ENCODE measurements at regions not wholly inside any gene's neighbourhood (a gene's known extent, or its start where the extent isn't known, plus 50 kb on each side); places are given as distances from the start of the nearest gene placed in this dataset.

DNA sequence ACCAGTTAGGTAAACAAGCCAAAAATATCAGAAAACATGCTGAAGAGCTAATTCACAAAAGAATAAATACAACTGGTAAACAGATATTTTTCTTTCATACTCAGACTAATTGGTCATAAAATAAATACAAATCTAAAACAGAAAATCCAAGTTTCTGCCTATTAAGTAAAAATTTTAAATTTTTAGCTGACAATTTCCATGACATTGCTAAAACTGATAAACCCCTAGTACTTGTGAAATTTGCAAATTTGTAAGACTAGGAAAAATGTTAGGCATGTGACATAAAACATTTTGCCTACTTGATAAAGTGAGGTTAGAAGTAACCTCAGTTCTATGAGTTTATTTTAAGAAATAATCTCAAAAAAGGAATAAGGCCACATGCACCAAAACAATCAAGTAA, 356.1 kb downstream of the LRATD1 start:
- ChIA-PET CTCF (interaction anchor here (1.4 kb wide), 1 partner anchor 589 kb away, joined by 3 read pairs; no protein-coding TSS in a partner anchor), POLR2A (no interaction called here)
- TF ChIP-seq, protein P1, sequence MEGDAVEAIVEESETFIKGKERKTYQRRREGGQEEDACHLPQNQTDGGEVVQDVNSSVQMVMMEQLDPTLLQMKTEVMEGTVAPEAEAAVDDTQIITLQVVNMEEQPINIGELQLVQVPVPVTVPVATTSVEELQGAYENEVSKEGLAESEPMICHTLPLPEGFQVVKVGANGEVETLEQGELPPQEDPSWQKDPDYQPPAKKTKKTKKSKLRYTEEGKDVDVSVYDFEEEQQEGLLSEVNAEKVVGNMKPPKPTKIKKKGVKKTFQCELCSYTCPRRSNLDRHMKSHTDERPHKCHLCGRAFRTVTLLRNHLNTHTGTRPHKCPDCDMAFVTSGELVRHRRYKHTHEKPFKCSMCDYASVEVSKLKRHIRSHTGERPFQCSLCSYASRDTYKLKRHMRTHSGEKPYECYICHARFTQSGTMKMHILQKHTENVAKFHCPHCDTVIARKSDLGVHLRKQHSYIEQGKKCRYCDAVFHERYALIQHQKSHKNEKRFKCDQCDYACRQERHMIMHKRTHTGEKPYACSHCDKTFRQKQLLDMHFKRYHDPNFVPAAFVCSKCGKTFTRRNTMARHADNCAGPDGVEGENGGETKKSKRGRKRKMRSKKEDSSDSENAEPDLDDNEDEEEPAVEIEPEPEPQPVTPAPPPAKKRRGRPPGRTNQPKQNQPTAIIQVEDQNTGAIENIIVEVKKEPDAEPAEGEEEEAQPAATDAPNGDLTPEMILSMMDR (IDR thresholded peaks at IDR 0.05), result no peak
- no peaks in the 10 kb centered on the region for H3K4me1 Mint-ChIP-seq (ENCODE audit: low read depth)
- no peaks in the 10 kb centered on the region for H3K36me3 Mint-ChIP-seq (ENCODE audit: low read depth)
- intact Hi-C loops (cut with micrococcal nuclease), result no loop called here
- ATAC-seq (no peak), DNase-seq (no peak)
- H3K4me3 Mint-ChIP-seq, result no peak overlapping the region
- H3K27ac Mint-ChIP-seq, result no peak overlapping the region
- H3K27me3 Mint-ChIP-seq, result peaks cover 13% of the 10 kb centered on the region
- no peaks in the 10 kb centered on the region for H3K9me3 Mint-ChIP-seq

- H3K27me3 Mint-ChIP-seq, result peaks cover 4% of the 10 kb centered on the region
- no peaks in the 10 kb centered on the region for H3K4me1 Mint-ChIP-seq (ENCODE audit: low read depth)
- intact Hi-C loops (cut with micrococcal nuclease), result no loop called here
- no peak overlapping the region for H3K27ac Mint-ChIP-seq
- CTCF ChIA-PET, result no interaction called here
- no peaks in the 10 kb centered on the region for H3K36me3 Mint-ChIP-seq (ENCODE audit: low read depth)
- POLR2A ChIA-PET, result no interaction called here
- H3K9me3 Mint-ChIP-seq, result no peaks in the 10 kb centered on the region
- TF ChIP-seq, protein P1 (IDR thresholded peaks at IDR 0.05), result no peak
- ATAC-seq (no peak), DNase-seq (no peak)
- no peak overlapping the region for H3K4me3 Mint-ChIP-seq
These were observed 359.2 kb downstream of the LRATD1 start for GRCh38 chr2:14991723-14992122.

DNA sequence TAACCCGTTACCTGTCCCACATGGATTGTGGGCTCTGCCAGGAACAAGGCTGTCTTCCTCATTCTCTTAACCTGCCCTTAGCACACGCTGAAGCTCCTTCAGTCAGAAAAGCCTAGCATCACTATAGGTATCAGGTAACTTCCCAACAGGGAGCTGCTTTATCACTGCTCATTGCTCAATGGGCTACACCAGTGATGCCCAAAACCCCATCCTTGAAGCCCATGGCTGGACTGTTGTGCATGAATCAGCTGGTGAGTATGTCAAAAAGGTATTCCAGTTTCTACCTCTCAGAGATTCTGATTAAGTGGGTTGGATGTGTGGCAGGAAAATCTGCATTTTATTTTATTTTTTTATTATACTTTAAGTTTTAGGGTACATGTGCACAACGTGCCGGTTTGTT, 362.2 kb downstream of the LRATD1 start:
- intact Hi-C loops (cut with micrococcal nuclease), result no loop called here
- no peak for ATAC-seq
- H3K27ac Mint-ChIP-seq, result no peak overlapping the region
- H3K36me3 Mint-ChIP-seq (ENCODE audit: low read depth), result no peaks in the 10 kb centered on the region
- H3K4me3 Mint-ChIP-seq, result no peak overlapping the region
- POLR2A ChIA-PET, result no interaction called here
- no peak for DNase-seq
- peaks cover 7% of the 10 kb centered on the region for H3K27me3 Mint-ChIP-seq
- CTCF ChIA-PET, result no interaction called here
- no peaks in the 10 kb centered on the region for H3K4me1 Mint-ChIP-seq (ENCODE audit: low read depth)
- H3K9me3 Mint-ChIP-seq, result no peaks in the 10 kb centered on the region
- TF ChIP-seq, protein P1 (IDR thresholded peaks at IDR 0.05), result no peak

DNA sequence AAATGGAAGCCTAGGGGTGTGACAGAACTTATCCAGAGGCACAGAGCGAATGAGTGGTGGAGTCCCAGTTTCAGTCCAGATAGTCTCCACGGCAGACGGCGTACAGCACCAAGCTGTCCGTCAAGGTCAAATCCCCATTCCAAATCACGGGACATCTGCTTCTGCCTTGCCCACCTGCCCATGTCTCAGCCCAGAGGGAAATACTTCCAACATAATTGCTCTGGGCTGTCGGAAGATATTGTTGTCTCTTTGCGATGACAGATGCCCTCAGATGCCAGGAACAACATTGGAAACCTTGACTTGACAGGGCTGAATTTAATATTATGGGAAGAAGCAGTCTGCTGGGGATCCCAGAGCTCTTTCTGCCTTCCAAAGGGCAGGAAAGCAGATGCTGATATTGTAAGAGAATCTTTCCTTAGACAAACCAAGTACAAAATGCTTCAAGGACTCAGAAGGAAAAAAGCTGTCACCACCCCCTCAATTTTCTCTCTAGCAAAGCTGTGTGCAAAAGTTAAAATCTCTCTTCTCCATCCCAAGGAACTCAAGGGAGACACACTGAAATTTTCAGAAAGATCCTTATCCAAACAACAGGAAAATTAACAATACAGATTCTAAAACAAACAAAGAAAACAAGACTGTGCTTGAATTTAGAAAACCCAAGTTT, 364.0 kb downstream of the LRATD1 start:
- no peaks in the 10 kb centered on the region for H3K4me1 Mint-ChIP-seq (ENCODE audit: low read depth)
- H3K27ac Mint-ChIP-seq, result no peak overlapping the region
- no peak for ATAC-seq
- no peaks in the 10 kb centered on the region for H3K36me3 Mint-ChIP-seq (ENCODE audit: low read depth)
- H3K9me3 Mint-ChIP-seq, result no peaks in the 10 kb centered on the region
- TF ChIP-seq, protein P1 (IDR thresholded peaks at IDR 0.05), result no peak
- ChIA-PET POLR2A (no interaction called here), CTCF (no interaction called here)
- no peak overlapping the region for H3K4me3 Mint-ChIP-seq
- H3K27me3 Mint-ChIP-seq, result peaks cover 7% of the 10 kb centered on the region
- no peak for DNase-seq
- intact Hi-C loops (cut with micrococcal nuclease), result no loop called here

- DNase-seq (no peak), ATAC-seq (no peak)
- POLR2A ChIA-PET, result no interaction called here
- TF ChIP-seq, protein P1 (IDR thresholded peaks at IDR 0.05), result no peak
- CTCF ChIA-PET, result no interaction called here
- Mint-ChIP-seq H3K4me3 (no peak overlapping the region), H3K27ac (no peak overlapping the region), H3K4me1 (ENCODE audit: low read depth) (no peaks in the 10 kb centered on the region), H3K36me3 (ENCODE audit: low read depth) (no peaks in the 10 kb centered on the region), H3K9me3 (no peaks in the 10 kb centered on the region), H3K27me3 (peaks cover 7% of the 10 kb centered on the region)
- intact Hi-C loops (cut with micrococcal nuclease), result no loop called here
These were observed 366.0 kb downstream of the LRATD1 start for GRCh38 chr2:14998546-14998945.
